Natural killer cell (primary cell): ENCODE measurements at regions not wholly inside any gene's neighbourhood (a gene's known extent, or its start where the extent isn't known, plus 50 kb on each side); places are given as distances from the start of the nearest gene placed in this dataset.
"Not testable (repeated sequence)": the region's sequence is repeated elsewhere in the genome, so short reads cannot be mapped to it uniquely, and the experiment has no call there.

Experiments
- ATAC-seq, 3 donors: fragments of 150-1000 bp in 2 of 3; fragments of 200-7000 bp in 1 of 3; cut with Tn5 transposase; 1 replicate in 1 of 3; 2 replicates in 2 of 3; pipeline ENCODE4 v1.10.0; 2021; ENCODE audit warnings: mild to moderate bottlenecking in 2 of 3, moderate library complexity in 2 of 3
- DNase-seq, 2 donors: peaks; one replicate each; pipeline versions ENCODE4 v3.0.0 to v3.0.0-alpha.2; 2013 to 2021; ENCODE audit warnings: mixed read lengths in 1 of 2
- H3K27ac ChIP-seq: one replicate; pipeline ENCODE4 v1.5.1; 2013; ENCODE audit warnings: mild to moderate bottlenecking, low read length
- H3K27me3 ChIP-seq: one replicate; pipeline ENCODE4 v1.6.1; 2013; ENCODE audit warnings: low read length; ENCODE audit not compliant: control insufficient read depth, insufficient read depth
- H3K36me3 ChIP-seq: one replicate; pipeline ENCODE4 v1.6.1; 2013; ENCODE audit warnings: low read length; ENCODE audit not compliant: control insufficient read depth, insufficient read depth
- H3K4me1 ChIP-seq: one replicate; pipeline ENCODE4 v1.6.1; 2013; ENCODE audit warnings: low read length; ENCODE audit not compliant: control insufficient read depth, insufficient read depth
- H3K4me3 ChIP-seq: one replicate; pipeline ENCODE4 v1.5.1; 2013; ENCODE audit warnings: low read length
- H3K9me3 ChIP-seq: one replicate; pipeline ENCODE4 v1.6.1; 2013; ENCODE audit warnings: low read length; ENCODE audit not compliant: control insufficient read depth, insufficient read depth
- H3K27ac Mint-ChIP-seq, 2 donors: one replicate each; pipeline ENCODE4 v1.8.0; 2022; ENCODE audit warnings: mild to moderate bottlenecking in 2 of 2, mixed read lengths in 2 of 2, moderate library complexity in 1 of 2
- H3K27me3 Mint-ChIP-seq, 2 donors: one replicate each; pipeline ENCODE4 v1.8.0; 2022; ENCODE audit warnings: low read depth in 2 of 2, mixed read lengths in 2 of 2
- H3K36me3 Mint-ChIP-seq: one replicate; pipeline ENCODE4 v1.8.0; 2022; ENCODE audit warnings: mixed read lengths
- H3K4me1 Mint-ChIP-seq, 2 donors: one replicate each; pipeline ENCODE4 v1.8.0; 2022; ENCODE audit warnings: mixed read lengths in 2 of 2
- H3K4me3 Mint-ChIP-seq: one replicate; pipeline ENCODE4 v1.8.0; 2022; ENCODE audit warnings: mild to moderate bottlenecking, moderate library complexity, mixed read lengths
- H3K9me3 Mint-ChIP-seq, 2 donors: one replicate each; pipeline ENCODE4 v1.8.0; 2022; ENCODE audit warnings: mixed read lengths in 2 of 2
- CTCF ChIP-seq: fragments of 200-600 bp; IDR thresholded peaks from one replicate; pipeline ENCODE4 v1.8.0; 2022; ENCODE audit warnings: antibody characterized with exemption
- WGBS: methylation state at CpG from one replicate; pipeline ENCODE4 v1.1.7; 2013; ENCODE audit warnings: missing lambda C conversion rate; ENCODE audit not compliant: insufficient coverage; 5-methylcytosine and 5-hydroxymethylcytosine counted together
- intact Hi-C: fragments of 100-400 bp; cut with micrococcal nuclease; formaldehyde crosslinking; loops from one replicate; pipeline ENCODE4 v1.14.2; 2022

GRCh38 chr18:60020107-60020925 lies 120.5 kb downstream of the PMAIP1 start:
- no peak for TF ChIP-seq CTCF
- Histone ChIP-seq H3K36me3 (no peaks in the 10 kb centered on the region), H3K4me1 (no peaks in the 10 kb centered on the region), H3K27ac (no peak overlapping the region), H3K9me3 (no peaks in the 10 kb centered on the region), H3K4me3 (no peak overlapping the region), H3K27me3 (peaks cover 2% of the 10 kb centered on the region)
- Mint-ChIP-seq H3K27ac (no peak overlapping the region), H3K36me3 (no peaks in the 10 kb centered on the region), H3K4me1 (no peaks in the 10 kb centered on the region), H3K4me3 (no peak overlapping the region), H3K27me3 (peaks cover 9 to 17% of the 10 kb centered on the region in 2 donors), H3K9me3 (no peaks in the 10 kb centered on the region)
- DNase-seq (no peak), ATAC-seq (no peak)
- WGBS = 90% methylated on average over 5 of the region's 7 CpGs
- intact Hi-C loops = no loop called here

- Histone ChIP-seq H3K27me3 (peaks cover 2% of the 10 kb centered on the region), H3K4me3 (no peak overlapping the region), H3K4me1 (no peaks in the 10 kb centered on the region), H3K27ac (no peak overlapping the region), H3K36me3 (no peaks in the 10 kb centered on the region), H3K9me3 (no peaks in the 10 kb centered on the region)
- no peak overlapping the region for H3K4me3 Mint-ChIP-seq
- H3K27me3 Mint-ChIP-seq = peaks cover 7 to 17% of the 10 kb centered on the region in 2 donors
- intact Hi-C loops = no loop called here
- H3K4me1 Mint-ChIP-seq = no peaks in the 10 kb centered on the region
- ATAC-seq (no peak), DNase-seq (no peak)
- H3K36me3 Mint-ChIP-seq = no peaks in the 10 kb centered on the region
- no peaks in the 10 kb centered on the region for H3K9me3 Mint-ChIP-seq
- no peak overlapping the region for H3K27ac Mint-ChIP-seq
- TF ChIP-seq CTCF = no peak
- 93% methylated on average over 4 of the region's 4 CpGs for WGBS
These were observed 119.7 kb downstream of the PMAIP1 start for GRCh38 chr18:60019463-60019840.

- no peaks in the 10 kb centered on the region for H3K9me3 Mint-ChIP-seq
- no peak overlapping the region for H3K4me3 Mint-ChIP-seq
- peaks cover 7 to 17% of the 10 kb centered on the region in 2 donors for H3K27me3 Mint-ChIP-seq
- Histone ChIP-seq H3K4me1 (no peaks in the 10 kb centered on the region), H3K9me3 (no peaks in the 10 kb centered on the region), H3K4me3 (no peak overlapping the region), H3K27ac (no peak overlapping the region), H3K27me3 (peaks cover 2% of the 10 kb centered on the region), H3K36me3 (no peaks in the 10 kb centered on the region)
- H3K36me3 Mint-ChIP-seq = no peaks in the 10 kb centered on the region
- no peaks in the 10 kb centered on the region for H3K4me1 Mint-ChIP-seq
- ATAC-seq (no peak), DNase-seq (no peak)
- TF ChIP-seq CTCF = no peak
- intact Hi-C loops = no loop called here
- H3K27ac Mint-ChIP-seq = no peak overlapping the region
- 67% methylated on average over 1 of the region's 3 CpGs for WGBS
These were observed 119.0 kb downstream of the PMAIP1 start for GRCh38 chr18:60018618-60019462.

GRCh38 chr18:60018134-60018533 lies 118.3 kb downstream of the PMAIP1 start:
- H3K36me3 ChIP-seq, DNase-seq, H3K4me1 ChIP-seq, H3K27ac ChIP-seq, H3K4me3 Mint-ChIP-seq, H3K9me3 Mint-ChIP-seq, ATAC-seq, H3K4me3 ChIP-seq, H3K4me1 Mint-ChIP-seq, H3K9me3 ChIP-seq, intact Hi-C loops, H3K27ac Mint-ChIP-seq, H3K36me3 Mint-ChIP-seq, H3K27me3 ChIP-seq: not testable (repeated sequence)
- peaks cover 6 to 17% of the 10 kb centered on the region in 2 donors for H3K27me3 Mint-ChIP-seq
- WGBS = 93% methylated on average over 2 of the region's 3 CpGs
